Suprapubic skin (tissue), 4 donors: ENCODE measurements at regions not wholly inside any gene's neighbourhood (a gene's known extent, or its start where the extent isn't known, plus 50 kb on each side); places are given as distances from the start of the nearest gene placed in this dataset.

Experiments
- DNase-seq, 2 donors: peaks; one replicate each; pipeline ENCODE4 v3.0.0-alpha.2; 2019; ENCODE audit warnings: low spot score in 2 of 2
- H3K27ac ChIP-seq: fragments of 200-600 bp; sonication (generic); one replicate; pipeline ENCODE4 v1.5.1; 2019
- H3K27me3 ChIP-seq: fragments of 200-600 bp; sonication (generic); one replicate; pipeline ENCODE4 v1.5.1; 2019
- H3K36me3 ChIP-seq: fragments of 200-600 bp; sonication (generic); one replicate; pipeline ENCODE4 v1.5.1; 2019
- H3K4me1 ChIP-seq: fragments of 200-600 bp; sonication (generic); one replicate; pipeline ENCODE4 v1.5.1; 2019
- H3K4me3 ChIP-seq: fragments of 200-600 bp; sonication (generic); one replicate; pipeline ENCODE4 v1.5.1; 2019; ENCODE audit warnings: mild to moderate bottlenecking
- H3K9me3 ChIP-seq: fragments of 200-600 bp; sonication (generic); one replicate; pipeline ENCODE4 v1.5.1; 2019
- CTCF ChIP-seq, 2 donors: fragments of 200-600 bp in 1 of 2; fragments of 450-650 bp in 1 of 2; sonication (generic) in 1 of 2; IDR thresholded peaks; one replicate each; pipeline ENCODE4 v1.5.1; 2016 to 2019; ENCODE audit warnings: antibody characterized with exemption in 2 of 2, mild to moderate bottlenecking in 1 of 2, moderate library complexity in 1 of 2
- EP300 ChIP-seq: sonication (generic); formaldehyde crosslinking; IDR thresholded peaks from one replicate; pipeline ENCODE4 v1.6.1; 2017; ENCODE audit warnings: antibody characterized with exemption
- POLR2A ChIP-seq, 2 donors: fragments of 450-650 bp; IDR thresholded peaks; one replicate each; pipeline ENCODE4 v1.6.1; 2017; ENCODE audit warnings: antibody characterized with exemption in 2 of 2, mild to moderate bottlenecking in 2 of 2, moderate library complexity in 2 of 2
- POLR2AphosphoS5 ChIP-seq, 3 donors: sonication (generic); formaldehyde crosslinking; IDR thresholded peaks; one replicate each; pipeline ENCODE4 v1.6.1; 2017; ENCODE audit warnings: antibody characterized with exemption in 3 of 3
- WGBS: methylation state at CpG from one replicate; pipeline ENCODE4 v1.1.5; 2018; 5-methylcytosine and 5-hydroxymethylcytosine counted together

GRCh38 chr9:135213566-135213965, 126.1 kb downstream of the OLFM1 start:
- no peaks in the 10 kb centered on the region for H3K9me3 ChIP-seq
- no peak overlapping the region for H3K27ac ChIP-seq
- WGBS = 70% methylated on average over 9 of the region's 9 CpGs
- H3K4me3 ChIP-seq = no peak overlapping the region
- peak in 1 of 2 donors; percentile 26 for DNase-seq
- no peak for TF ChIP-seq CTCF (IDR thresholded peaks at IDR 0.05)
- TF ChIP-seq POLR2AphosphoS5 (IDR thresholded peaks at IDR 0.05) = no peak
- TF ChIP-seq EP300 = no peak
- no peak for TF ChIP-seq POLR2A (IDR thresholded peaks at IDR 0.05)
- no peaks in the 10 kb centered on the region for H3K36me3 ChIP-seq
- H3K27me3 ChIP-seq = peaks cover 72% of the 10 kb centered on the region
- H3K4me1 ChIP-seq = peaks cover 13% of the 10 kb centered on the region

GRCh38 chr9:135214054-135214640, 126.7 kb downstream of the OLFM1 start:
- no peaks in the 10 kb centered on the region for H3K9me3 ChIP-seq
- H3K36me3 ChIP-seq = no peaks in the 10 kb centered on the region
- H3K27me3 ChIP-seq = peaks cover 77% of the 10 kb centered on the region
- DNase-seq = peak in 1 of 2 donors; percentile 59
- H3K4me3 ChIP-seq = no peak overlapping the region
- no peak for TF ChIP-seq EP300
- no peak for TF ChIP-seq POLR2AphosphoS5 (IDR thresholded peaks at IDR 0.05)
- no peak for TF ChIP-seq CTCF (IDR thresholded peaks at IDR 0.05)
- H3K4me1 ChIP-seq = peaks cover 13% of the 10 kb centered on the region
- 48% methylated on average over 19 of the region's 19 CpGs for WGBS
- H3K27ac ChIP-seq = no peak overlapping the region

DNA sequence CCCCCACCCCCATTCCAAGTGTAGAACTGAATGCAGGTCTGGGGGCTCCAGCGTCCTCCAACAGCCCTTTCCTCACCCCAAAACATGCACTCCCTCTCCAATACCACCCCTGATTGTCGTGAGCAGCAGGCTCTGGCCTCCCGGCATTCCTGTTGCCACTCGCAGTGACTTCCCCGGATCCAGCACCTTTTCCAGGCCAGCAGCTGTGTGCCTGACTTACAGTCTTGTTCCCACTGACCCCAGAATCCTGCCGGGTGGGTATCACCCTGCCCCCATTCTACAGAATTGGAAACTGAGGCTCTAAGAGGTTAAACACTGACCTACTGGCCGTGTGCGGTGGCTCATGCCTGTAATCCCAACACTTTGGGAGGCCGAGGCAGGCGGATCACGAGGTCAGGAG, 127.2 kb downstream of the OLFM1 start:
- TF ChIP-seq EP300 = no peak
- no peak for TF ChIP-seq POLR2AphosphoS5 (IDR thresholded peaks at IDR 0.05)
- no peak for TF ChIP-seq POLR2A (IDR thresholded peaks at IDR 0.05)
- TF ChIP-seq CTCF (IDR thresholded peaks at IDR 0.05) = no peak
- Histone ChIP-seq H3K9me3 (no peaks in the 10 kb centered on the region), H3K4me1 (peaks cover 13% of the 10 kb centered on the region), H3K4me3 (no peak overlapping the region), H3K27me3 (peaks cover 78% of the 10 kb centered on the region), H3K36me3 (no peaks in the 10 kb centered on the region), H3K27ac (no peak overlapping the region)
- DNase-seq = peak in 1 of 2 donors; percentile 69
- WGBS = 77% methylated on average over 11 of the region's 11 CpGs

GRCh38 chr9:135215571-135216161, 128.2 kb downstream of the OLFM1 start:
- peaks cover 88% of the 10 kb centered on the region for H3K27me3 ChIP-seq
- DNase-seq = peak in 1 of 2 donors; percentile 79
- no peak for TF ChIP-seq CTCF (IDR thresholded peaks at IDR 0.05)
- no peak for TF ChIP-seq EP300
- TF ChIP-seq POLR2AphosphoS5 (IDR thresholded peaks at IDR 0.05) = no peak
- no peak for TF ChIP-seq POLR2A (IDR thresholded peaks at IDR 0.05)

GRCh38 chr9:135216236-135216635, 128.8 kb downstream of the OLFM1 start:
- no peak overlapping the region for H3K4me3 ChIP-seq
- H3K36me3 ChIP-seq = no peaks in the 10 kb centered on the region
- DNase-seq = peak in 1 of 2 donors; percentile 63
- H3K27ac ChIP-seq = no peak overlapping the region
- no peak for TF ChIP-seq CTCF (IDR thresholded peaks at IDR 0.05)
- no peak for TF ChIP-seq EP300
- TF ChIP-seq POLR2AphosphoS5 (IDR thresholded peaks at IDR 0.05) = no peak
- no peak for TF ChIP-seq POLR2A (IDR thresholded peaks at IDR 0.05)
- H3K9me3 ChIP-seq = no peaks in the 10 kb centered on the region
- peaks cover 13% of the 10 kb centered on the region for H3K4me1 ChIP-seq
- WGBS = 100% methylated on average over 3 of the region's 7 CpGs
- H3K27me3 ChIP-seq = peaks cover 88% of the 10 kb centered on the region

More at GRCh38 chr9:135215571-135216161, 128.2 kb downstream of the OLFM1 start:
- Histone ChIP-seq H3K4me3 (no peak overlapping the region), H3K4me1 (peaks cover 13% of the 10 kb centered on the region), H3K9me3 (no peaks in the 10 kb centered on the region), H3K36me3 (no peaks in the 10 kb centered on the region), H3K27ac (no peak overlapping the region)
- WGBS = 23% methylated on average over 11 of the region's 14 CpGs
